Fibroblast of upper back skin (primary cell): ENCODE measurements at regions not wholly inside any gene's neighbourhood (a gene's known extent, or its start where the extent isn't known, plus 50 kb on each side); places are given as distances from the start of the nearest gene placed in this dataset.
A peak's percentile ranks its signal among the peaks of the same experiment; 100 is the strongest.
"Not testable (repeated sequence)": the region's sequence is repeated elsewhere in the genome, so short reads cannot be mapped to it uniquely, and the experiment has no call there.

Experiments used
- DNase-seq: peaks from one replicate; pipeline ENCODE4 v3.0.0-alpha.2; 2013

DNA sequence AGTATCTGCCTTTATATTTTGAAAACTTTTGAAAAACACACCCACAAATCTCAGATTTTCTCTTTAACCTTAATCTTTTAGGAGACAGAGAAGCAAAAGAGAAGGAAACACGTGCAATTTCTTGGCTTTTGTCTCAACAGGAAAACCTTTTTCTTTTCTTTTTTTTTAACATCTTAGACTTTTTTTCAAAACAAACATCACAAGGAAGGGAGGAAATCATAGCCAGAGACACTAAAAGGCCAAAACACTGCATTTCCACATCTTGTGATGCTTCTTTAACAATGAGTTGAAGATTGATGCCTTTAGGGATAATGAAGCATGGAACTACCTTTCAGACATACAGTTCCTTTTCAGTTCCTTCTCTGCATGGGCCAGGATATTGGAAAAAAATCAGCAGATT lies 136.6 kb upstream of the NRBF2 start:
- no peak for DNase-seq

DNA sequence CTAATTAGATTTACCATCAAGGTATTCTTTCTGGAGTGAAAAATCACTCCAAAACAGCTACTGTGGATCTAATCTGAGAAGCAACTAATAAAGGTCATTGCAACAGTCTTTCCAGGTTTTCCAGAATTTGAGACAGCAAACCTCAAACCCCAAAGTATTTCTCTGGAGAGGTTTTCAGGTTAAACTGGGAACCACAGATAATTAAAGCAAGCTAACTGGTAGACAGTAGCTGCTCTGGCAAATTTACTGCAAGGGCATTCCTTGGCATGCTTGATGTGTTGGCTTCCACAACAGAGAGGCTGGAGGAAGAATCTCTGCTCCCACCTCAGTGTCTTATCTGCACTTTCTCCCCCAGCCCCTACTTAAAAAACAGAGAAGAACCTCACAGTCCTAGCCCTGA lies 140.0 kb upstream of the NRBF2 start:
- peak; percentile 63 for DNase-seq

DNA sequence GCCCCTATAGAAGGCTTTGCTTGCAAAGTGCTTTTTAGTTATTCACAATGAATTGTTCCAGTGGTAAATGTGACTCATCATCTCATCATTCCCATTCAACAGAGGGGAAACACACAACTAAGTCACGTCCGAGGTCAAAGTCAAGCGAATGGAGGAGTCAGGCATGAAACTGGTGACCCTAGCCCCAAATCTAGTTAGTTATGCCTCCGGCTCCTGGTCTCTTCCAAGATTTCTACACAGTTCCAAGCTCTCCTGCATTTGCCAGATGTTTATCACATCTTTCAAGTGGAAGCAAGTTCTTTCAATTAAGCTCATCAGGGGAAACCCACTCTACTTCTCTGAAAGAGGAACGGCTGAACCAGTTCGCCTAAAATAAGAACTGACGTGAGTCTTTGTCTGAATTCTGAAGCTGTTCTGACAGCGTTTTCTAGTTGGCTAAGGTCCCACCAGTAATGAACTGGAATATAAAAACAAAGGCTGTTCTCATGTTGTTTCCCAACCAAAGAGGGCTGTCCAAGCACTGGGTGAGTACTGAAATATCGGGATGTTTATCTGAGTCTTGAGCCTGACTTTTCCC lies 140.9 kb upstream of the NRBF2 start:
- peak; percentile 34 for DNase-seq

DNA sequence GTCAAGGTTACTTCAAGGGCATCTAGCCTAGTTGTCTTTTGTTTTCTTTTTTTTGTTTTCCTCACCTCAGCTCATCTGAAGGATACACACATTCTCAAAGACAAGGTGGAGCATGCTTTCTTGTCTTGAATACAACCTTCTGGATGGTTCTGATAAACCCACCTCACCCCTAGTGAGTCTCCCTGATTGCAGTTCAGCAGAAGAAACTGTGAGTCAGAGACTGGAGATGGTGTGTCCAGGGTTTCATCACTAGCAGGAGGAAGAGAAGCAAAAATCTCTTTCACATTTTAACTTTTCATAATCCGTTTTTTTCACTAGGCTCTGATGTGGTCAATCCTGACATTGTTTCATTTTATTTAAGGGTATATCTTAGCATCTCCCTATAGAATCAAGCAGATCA lies 143.0 kb upstream of the NRBF2 start:
- DNase-seq: peak; percentile 43

DNA sequence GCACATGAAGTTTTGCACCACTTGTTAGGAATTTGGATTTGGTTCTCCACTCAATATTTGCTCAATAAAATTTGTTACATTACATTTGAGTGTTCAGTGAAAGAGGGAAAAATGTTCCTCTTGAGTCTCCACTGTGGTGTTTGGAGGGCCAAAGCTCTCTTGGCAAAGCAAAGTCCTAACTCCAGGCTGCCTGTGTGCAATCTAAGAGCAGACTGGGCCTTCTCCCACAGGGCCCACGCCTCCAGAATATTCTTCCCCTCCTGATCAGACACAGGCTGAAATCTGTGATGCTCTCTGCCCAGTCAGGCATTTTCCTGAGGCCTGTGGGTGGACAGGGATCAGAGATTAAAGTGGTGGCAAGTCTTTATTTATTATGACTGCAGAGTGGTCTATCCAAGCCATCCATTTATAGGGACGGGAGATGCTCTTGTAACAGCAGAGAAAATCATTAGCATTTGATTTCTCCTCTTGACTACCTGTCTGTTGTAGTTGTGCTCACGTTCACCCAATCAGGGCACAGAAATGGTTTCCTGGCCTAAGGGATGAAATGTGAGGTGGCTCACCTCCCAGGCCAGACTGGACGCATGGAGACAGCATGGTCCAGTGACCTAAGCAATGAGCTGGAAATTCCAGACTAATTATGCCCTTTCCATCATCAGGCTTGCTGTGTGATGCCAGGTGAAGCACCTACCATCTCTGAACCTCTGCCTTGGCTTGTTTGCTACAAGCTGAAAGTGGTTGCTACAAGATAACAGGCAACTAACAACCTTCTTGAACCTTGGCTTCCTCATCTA lies 147.1 kb upstream of the NRBF2 start:
- DNase-seq: no peak

DNA sequence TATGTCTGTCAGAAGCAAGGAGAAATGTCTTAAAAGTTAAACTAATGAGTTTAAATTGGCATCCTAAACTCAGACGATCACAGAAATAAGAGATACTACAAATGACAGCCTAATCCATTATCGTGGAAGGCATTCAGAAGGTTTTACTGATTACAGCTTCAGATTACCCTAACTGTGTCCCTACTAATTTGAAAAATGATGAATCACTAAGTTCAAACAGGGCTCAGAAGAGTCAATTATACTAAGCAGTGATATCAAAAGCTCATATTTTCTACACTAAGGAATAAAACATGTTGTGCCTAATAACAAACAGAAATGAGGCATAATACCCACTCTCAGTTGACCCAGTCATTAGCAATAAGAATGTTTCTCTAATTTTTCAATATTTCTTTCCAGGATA lies 152.0 kb upstream of the NRBF2 start:
- no peak for DNase-seq

DNA sequence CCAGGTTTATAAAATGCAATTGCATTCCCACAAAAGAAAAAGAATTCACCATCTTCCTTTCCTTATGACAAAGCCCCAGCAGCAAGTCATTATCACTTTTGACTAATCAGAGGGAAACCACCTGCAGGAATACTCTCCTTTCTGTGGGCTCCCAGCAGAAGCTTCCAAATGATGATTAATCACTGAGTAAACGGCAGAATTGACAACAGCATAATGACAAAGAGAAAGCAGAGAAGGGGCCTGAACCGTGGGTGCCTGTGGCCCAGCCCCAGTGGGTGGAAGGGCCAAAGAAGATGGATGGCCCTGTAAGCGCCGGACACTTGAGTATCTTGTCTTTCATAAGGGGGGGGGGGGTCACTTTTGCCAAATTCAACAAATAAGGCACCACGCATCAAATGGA lies 152.4 kb upstream of the NRBF2 start:
- no peak for DNase-seq

DNA sequence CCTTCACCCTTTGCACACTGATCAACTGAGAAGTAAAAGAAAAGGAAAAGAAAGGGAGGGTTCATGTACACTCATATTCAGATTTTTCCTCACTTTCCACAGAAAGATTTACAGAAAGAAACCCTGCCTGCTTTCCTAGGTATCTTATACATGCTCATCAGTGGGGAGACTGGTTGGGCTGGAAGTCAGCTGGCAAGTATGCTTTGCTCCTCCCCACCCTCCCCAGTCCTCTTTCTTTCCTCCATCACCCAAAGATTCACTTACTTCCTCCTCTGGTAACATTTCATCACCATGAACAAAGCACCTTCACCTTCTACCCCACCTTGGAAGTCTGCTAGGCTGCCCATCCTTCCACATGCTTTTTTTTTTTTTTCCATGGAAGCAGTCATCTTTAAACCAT lies 153.2 kb upstream of the NRBF2 start:
- DNase-seq: no peak

DNA sequence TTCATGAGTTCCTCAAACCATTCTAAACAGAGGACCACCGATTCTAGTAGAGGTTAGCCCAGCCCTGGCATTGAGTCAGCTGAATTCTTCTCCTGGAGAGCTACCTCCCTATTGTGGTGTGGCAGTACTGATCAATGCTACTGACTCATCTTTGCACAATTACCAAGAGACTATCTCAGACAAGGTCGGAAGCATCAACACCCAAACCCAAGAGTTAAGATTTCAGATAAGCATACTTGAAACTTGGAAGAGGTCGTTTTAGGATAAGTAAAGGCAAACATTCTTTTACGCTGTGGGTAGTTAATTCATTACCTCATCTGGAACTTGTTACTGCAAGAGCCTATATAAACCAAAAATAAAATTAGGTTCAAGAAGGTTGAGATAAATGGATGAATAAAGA lies 154.6 kb upstream of the NRBF2 start:
- DNase-seq: peak; percentile 49

DNA sequence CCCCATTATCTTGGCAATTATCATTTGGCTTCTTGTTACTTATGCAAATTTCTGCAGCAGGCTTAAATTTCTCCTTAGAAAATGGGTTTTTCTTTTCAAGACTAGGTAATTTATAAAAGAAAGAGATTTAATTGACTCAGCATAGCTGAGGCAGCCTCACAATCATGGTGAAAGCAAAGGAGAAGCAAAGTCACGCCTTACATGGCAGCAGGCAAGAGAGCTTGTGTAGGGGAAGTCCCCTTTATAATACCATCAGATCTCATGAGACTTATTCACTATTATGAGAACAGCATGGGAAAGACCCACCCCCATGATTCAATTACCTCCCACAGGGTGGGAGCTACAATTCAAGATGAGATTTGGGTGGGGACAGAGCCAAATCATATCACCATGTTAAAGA lies 158.3 kb upstream of the NRBF2 start:
- not testable (repeated sequence) for DNase-seq

DNA sequence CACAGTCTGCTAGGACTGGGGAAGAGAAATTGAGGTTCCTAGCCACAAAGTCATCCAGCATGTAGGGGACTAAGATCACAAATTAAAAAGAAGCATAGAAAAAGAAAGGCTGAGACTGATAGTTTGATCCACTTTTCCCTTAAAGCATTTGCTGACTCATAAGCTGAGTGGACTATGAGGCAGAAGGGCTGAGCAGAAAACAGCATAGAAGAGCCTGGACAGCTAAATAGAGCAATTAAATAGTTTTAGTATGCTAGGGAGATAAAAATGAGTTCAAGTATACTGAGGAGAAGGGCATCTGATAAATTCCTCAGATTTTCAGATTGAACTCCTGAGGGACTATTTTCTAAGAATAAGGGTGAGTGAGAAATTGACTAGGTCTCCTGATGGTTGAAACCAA lies 155.9 kb upstream of the EGR2 start:
- DNase-seq: peak; percentile 50

DNA sequence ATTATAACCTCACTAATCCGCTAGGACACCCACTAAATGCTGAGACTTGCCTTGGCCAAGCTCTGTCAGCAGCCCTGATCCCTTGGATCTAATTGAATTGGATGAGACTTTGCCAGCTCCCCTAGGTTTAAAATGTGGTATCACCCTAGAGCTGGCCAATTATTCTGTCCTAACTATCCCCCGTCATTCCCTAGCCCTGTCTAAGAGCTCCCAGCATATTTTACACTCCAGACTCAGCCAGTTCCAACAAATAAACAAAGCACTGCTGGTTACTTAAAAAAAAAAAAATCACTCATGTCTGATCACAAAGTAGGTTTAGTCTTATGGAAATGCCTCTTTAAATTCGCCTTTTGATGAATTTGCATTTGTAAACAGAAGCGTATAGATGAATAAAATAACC lies 147.9 kb upstream of the EGR2 start:
- no peak for DNase-seq

DNA sequence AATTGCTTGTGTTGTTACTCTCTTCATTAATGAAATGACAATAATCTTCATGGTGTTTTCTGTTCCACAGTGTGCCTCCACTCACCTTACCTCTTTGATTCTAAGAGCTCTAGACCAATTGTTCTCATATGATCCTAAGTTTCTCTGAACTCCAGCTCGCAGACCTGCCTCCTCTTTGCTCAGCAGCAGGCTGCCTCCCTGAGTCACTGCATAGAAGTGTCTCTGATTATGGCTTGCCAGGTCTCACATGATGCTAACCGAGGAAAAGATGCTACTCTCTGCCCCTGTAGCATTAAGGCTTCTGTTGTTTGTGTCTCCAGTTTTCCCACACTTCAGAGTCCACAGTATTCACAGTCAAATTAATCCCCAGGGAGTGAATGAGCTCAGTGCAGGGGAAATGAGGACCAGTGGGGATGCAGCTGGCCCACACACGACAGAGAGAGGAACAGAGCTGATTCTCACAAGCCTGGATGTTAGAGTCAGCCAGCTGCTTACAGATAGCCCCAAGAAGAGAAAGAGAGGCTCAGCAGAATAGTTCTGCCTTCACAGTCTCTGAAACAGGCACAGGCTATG lies 145.9 kb upstream of the EGR2 start:
- DNase-seq: peak; percentile 29

DNA sequence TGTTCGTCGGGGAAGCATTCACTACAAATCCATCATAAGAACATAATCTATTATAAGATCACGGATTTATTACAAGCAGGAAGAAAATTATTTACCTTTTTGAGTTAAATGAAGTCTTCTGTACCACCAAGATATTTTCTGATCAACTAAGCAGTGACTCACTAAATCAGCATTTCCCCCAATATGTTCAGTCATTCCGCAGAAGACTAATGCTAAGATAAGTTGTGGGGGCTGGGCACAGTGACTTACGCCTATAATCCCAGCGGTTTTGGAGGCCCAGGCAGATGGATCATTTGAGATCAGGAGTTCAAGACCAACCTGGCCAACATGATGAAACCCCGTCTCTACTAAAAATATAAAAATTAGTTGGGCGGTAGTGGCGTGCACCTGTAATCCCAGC lies 144.2 kb upstream of the EGR2 start:
- peak; percentile 75 for DNase-seq

DNA sequence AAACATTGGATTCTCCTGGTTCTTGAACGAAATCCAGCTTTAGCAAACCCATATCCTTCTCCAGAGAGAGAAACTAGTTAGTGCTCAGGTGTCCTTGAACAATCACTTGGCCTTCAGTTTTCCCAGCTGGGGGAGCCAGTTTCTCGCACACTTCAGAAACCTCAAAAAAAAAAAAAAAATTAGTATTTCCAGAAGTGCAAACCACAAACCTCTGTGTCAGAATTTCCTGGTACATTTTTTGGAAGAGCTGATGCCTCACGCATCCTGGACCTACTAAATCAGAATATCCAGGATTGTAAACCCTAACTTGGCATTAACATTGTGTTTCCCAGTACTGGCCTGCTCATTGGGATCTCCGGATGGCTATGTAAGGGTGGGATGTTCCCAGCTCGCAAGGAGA lies 143.4 kb upstream of the EGR2 start:
- DNase-seq: peak; percentile 65

DNA sequence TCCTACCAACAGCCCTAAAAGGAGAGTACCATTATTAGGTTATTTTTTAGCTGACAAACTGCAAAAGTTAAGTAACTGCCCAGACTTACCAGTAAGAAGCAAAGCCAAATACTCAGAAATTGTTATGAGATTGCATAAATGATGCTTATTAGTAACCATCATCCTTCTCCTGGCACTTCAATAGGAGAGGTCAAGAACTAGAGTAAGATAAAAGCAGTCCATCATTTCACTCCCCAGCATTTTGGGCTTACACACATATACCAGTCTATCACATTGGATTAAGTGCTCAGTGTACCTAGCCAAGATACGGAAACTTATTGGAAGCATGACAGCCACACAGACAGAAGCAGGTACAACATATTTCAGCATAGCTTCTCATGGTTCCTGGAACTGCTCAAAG lies 142.8 kb upstream of the EGR2 start:
- DNase-seq: no peak

DNA sequence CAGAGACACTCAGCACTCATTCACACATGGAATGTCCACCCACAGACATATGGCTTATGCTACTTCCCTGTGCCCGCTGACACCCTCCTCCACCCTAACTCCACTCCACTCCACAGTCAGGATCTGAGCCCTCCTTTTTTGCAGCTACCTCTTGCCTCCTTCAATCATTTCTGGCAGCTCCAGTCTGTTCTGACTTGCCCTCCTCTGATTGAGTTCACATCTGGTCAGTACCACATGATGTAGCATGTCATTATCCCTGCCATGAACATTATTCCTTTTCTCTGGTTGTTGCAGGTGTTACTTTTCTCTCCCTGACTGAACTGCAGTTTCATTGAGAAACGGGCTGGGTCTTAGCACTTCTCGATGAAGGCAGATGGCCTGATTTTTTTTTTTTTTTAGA lies 130.1 kb upstream of the EGR2 start:
- no peak for DNase-seq

DNA sequence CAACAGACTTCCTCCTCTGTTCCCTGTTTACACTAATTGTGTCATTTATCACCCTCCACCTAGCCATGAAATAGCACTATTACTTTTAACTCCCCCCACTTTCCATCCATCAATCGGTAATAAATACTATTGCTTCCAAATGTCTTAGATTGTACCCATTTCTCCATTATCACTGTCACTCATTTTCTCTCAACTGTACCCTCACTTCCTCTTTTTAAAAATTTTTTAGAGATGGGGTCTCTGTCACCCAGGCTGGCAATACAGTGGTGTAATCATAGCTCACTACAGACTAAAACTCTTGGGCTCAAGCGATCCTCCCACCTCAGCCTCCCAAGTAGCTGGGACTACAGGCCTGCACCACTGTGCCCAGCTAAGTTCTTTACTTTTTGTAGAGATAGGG lies 123.5 kb upstream of the EGR2 start:
- no peak for DNase-seq

DNA sequence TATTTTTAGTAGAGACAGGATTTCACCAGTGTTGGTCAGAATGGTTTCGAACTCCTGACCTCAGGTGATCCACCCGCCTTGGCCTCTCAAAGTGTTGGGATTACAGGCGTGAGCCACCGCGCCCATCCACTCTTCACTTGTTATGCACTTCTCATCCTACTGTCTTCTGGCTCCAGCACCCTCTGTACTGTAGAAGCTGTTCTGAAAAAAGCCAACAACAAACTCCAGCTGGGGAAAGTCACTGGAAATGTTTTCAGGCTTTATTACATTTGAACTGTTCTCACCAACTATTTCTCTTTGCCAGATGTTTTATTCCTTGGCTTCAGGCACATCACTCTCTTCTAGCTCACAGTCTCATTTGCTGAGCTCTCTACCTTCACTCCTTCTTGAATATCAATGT lies 122.5 kb upstream of the EGR2 start:
- DNase-seq: no peak

DNA sequence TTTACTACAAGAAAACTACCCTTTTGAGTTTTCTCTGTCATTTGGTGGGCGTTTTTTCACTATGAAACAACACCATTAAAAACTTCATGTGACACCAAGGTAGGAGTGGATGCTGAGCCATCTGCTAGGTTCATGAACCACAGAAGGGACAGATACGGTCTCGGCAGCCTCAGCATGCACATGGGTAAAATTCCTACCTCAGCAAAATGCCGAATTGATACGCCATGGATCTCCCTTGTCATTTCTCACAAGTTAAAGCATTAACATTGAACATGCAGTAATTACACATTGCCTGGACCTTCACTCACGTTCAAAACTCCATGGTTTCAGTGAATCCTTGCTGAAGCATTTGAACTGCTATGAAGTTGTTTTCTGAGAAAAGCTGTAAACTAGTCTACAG lies 121.5 kb upstream of the EGR2 start:
- no peak for DNase-seq

DNA sequence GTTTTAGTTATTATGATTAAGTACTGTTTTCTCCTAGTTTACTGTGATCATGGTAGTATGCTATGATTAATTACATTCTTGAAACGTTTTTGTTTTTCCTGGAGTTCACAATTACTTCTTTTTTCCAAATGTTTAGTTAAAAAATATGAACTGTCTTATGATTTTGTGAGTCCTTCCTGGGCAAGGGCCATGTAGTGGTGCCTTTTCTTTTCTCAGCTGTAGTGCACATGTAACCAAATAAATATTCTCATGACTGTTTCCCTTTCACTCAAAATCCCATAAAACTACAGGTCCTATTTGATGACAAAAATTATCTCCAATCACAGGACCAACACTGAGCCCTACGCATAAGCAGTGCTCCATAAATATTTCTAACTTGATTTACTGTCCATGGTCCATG lies 118.9 kb upstream of the EGR2 start:
- DNase-seq: no peak

DNA sequence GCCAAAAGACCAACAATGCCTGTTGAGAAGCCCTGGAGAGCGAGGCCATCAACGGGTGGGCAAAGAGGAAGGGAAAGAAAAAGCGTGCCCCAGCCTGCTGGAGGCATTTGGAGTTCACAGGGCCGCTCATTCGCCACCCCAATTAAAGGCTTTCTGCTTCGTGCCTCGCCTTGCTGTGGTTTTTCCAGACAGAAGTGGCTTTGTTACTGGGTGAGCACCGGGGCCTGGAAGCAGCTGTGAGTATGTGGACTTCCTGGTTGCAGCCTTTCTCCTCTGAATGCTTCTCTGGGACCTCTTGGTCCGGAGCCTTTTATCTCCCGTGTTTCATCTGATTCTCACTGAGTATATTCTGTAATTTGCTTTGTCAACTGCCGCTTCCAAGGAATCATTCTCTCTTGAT lies 118.1 kb upstream of the EGR2 start:
- DNase-seq: no peak

DNA sequence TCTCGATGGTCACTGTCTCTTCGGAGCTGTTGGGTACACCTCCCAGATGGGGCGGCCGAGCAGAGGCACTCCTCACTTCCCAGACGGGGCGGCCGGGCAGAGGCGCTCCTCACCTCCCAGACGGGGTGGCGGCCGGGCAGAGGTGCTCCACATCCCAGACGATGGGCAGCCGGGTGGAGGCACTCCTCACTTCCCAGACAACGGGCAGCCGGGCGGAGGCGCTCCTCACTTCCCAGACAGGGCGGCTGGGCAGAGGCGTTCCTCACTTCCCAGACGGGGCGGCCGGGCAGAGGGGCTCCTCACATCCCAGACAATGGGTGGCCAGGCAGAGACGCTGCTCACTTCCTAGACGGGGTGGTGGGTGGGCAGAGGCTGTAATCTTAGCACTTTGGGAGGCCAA lies 112.6 kb upstream of the EGR2 start:
- not testable (repeated sequence) for DNase-seq

DNA sequence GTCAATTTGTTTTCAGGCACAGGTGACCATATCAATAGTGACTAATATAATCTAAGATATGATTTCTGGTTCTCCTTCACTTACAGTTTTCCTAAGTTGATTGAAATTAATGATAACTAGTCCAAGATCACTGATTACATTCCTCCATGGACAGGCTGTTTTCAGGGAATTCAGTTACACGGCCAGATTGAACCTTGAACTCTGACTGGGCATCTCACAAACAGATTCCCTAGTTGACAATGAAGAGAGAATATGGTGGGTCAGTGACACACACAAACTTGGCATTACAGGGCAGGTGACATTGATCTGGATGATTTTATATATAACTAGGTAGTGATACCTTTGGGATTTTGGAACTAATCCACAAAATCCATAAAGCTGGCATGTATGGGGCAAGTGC lies 110.2 kb upstream of the EGR2 start:
- no peak for DNase-seq

DNA sequence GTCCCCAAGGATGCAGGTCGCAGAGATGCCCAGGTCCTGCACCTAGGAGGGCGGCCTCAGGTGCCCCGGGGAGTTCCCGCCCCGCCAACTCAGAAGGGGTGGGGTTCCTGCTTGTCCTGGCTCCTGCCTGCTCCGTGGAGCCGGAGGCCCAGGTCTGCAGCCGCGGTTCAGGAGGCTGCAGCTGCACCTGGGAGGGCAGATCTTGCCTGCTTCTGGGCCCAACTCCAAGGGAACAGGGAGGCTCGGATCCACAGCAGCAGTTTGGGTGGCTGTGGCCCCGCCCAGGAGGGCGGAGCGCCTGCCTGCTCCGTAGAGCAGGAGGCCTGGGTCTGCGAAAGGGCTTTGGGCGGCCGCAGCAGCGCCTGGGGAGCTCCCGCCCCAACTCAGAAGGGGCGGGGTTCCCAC lies 108.2 kb upstream of the EGR2 start:
- DNase-seq: no peak
